GM20000 (cell line): ENCODE measurements at regions not wholly inside any gene's neighbourhood (a gene's known extent, or its start where the extent isn't known, plus 50 kb on each side); places are given as distances from the start of the nearest gene placed in this dataset.
"Not testable (repeated sequence)": the region's sequence is repeated elsewhere in the genome, so short reads cannot be mapped to it uniquely, and the experiment has no call there.

ENCODE experiments used
- DNase-seq: peaks from one replicate; pipeline ENCODE4 v3.0.0; 2012; ENCODE audit warnings: low spot score
- TF ChIP-seq, protein P1 (sequence below): IDR thresholded peaks from 2 replicates; pipeline ENCODE4 v1.5.1; 2012; ENCODE audit warnings: mild to moderate bottlenecking, control low read depth; ENCODE audit errors: extremely low read depth, missing control alignments

DNA sequence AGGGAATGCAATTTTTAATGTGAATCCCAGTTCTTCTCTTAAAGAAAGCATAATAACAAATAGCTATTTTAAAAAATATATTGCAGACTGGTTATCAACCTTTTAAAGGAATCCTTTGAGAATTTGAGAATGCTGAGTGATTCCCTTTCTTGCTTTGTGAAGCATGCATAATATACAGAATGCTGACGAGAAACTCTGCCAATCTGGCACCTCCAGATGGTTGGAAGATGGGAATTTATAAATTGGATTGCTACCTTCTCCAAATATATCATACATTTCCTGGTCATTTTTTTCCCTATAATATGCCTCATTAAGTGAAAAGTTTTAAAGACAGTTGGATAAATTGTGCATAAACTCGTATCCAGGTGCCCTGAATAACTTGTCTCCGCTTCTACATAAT, 333.9 kb upstream of the ARPP21 start:
- TF ChIP-seq, protein P1, sequence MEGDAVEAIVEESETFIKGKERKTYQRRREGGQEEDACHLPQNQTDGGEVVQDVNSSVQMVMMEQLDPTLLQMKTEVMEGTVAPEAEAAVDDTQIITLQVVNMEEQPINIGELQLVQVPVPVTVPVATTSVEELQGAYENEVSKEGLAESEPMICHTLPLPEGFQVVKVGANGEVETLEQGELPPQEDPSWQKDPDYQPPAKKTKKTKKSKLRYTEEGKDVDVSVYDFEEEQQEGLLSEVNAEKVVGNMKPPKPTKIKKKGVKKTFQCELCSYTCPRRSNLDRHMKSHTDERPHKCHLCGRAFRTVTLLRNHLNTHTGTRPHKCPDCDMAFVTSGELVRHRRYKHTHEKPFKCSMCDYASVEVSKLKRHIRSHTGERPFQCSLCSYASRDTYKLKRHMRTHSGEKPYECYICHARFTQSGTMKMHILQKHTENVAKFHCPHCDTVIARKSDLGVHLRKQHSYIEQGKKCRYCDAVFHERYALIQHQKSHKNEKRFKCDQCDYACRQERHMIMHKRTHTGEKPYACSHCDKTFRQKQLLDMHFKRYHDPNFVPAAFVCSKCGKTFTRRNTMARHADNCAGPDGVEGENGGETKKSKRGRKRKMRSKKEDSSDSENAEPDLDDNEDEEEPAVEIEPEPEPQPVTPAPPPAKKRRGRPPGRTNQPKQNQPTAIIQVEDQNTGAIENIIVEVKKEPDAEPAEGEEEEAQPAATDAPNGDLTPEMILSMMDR: no peak
- DNase-seq: no peak

DNA sequence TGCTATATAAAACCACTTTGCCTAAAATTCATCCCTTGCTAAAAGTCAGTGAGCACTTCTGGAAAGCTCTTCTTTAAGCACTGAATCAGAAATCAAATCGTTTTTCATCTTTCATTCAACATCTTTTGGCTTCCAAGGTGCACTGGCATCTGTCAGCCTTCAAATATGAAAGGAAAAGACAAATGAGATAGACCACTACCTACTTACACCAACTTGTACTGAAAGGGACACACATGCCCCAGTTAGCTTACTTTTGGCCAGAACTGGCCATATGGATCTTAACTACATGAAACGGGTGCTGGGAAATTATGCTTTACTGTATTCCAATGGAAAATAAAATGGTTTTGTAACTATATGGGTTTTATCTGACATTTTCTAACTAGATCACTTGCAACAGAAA, 332.0 kb upstream of the ARPP21 start:
- TF ChIP-seq, protein P1: no peak
- DNase-seq: no peak

DNA sequence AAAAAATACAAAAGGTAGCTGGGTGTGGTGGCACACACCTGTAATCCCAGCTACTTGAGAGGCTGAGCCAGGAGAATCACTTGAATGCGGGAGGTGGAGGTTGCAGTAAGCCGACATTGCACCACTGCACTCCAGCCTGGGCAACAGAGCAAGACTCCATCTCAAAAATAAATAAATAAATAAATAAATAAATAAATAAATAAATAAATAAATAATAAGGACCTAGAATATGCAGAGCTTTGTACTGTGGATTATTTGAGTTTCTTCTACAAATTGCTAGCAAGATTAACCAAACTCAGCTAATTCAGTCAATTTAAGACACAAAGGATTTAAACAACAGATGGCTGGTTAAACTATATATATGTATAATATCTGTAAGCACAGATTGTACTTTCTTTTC, 322.5 kb upstream of the ARPP21 start:
- DNase-seq: not testable (repeated sequence)

DNA sequence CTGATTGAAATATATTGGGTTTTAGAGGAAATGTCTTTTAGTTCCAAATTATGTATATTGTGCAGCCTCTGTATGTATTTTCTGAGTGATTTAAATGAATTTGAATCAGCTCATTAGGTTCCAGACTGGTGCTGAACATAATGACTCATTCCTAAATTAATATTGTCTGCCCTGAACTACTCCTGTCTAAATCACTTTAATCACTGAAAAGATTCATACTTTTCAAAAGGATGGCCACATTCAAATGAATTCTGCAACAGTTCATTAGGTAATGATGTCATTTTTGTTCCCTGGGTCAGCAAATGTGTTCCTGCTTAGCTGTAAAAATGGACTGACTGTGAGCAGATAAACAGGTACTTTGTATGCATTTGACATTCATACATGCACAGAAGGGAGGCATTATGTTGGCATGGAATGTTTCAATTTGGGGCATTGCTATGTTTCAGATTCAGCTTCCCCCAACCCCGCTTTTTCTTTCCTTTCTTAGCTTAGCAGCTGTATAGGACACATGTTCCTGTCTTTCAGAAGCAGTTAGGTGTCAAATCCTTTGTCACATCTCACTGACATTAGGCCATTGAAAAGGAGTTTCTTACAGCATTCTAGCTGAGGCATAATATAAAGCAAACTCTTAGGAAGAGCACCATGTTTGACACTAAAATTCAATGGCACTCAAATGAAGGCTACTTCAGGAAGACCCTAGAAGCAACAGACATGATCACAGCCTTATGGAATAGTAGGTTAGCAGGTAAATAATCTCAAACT, 318.5 kb upstream of the ARPP21 start:
- TF ChIP-seq, protein P1: no peak
- no peak for DNase-seq

DNA sequence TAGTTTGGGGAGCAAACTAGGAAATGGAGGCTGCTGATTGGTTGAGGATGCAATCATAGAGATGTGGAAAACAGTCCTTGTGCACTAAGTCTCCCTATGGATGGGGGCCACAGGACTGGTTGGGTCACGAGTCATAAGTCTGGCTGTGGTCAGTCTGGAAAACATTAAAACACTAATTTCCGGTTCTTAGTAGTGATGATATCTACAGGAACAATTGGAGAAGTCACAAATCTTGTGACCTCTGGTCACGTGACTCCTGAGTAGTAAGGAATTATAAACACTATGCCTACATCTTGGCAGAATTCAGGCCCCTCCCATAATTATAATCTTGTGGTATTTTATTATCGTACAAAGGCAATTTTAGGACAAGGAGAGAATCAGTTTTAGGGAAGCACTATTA, 317.3 kb upstream of the ARPP21 start:
- TF ChIP-seq, protein P1: no peak
- no peak for DNase-seq

DNA sequence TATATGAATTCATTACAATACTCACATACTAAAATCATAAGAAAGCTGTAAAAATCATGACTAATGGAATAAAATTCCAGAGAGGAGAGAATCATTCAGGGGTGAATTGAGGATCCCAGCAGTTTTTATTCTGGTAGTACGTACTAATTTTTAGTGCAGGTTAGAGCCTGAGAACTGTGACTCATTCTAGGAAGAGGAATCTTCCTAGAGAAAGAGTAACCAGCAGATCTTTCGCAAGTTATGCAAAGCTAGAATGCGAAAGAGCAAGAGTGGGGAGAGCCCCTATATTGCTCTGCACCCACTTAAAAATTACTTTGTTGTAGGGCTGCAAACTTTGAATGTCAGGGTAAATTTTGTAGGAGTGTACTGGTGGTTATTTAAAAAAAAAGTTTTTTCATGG, 303.6 kb upstream of the ARPP21 start:
- TF ChIP-seq, protein P1: no peak
- DNase-seq: no peak

DNA sequence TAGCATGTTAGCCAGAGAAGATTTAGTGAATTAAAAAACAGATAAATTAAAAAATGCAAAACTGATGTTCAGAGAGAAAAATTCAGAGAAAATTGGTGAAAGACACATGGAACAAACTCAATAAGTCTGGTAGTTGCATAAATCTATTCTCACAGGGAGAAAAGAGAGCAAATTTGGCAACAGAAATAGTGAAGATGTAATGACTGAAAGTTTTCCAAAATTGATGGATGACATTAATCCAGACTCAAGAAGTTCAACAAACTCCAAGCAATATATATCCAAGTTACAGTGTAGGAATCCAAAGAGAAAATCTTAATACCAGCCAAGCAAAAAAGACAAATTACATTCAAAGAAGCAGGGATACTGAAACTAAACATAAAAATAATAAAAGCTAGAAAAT, 302.7 kb upstream of the ARPP21 start:
- DNase-seq: no peak
- TF ChIP-seq, protein P1: no peak

DNA sequence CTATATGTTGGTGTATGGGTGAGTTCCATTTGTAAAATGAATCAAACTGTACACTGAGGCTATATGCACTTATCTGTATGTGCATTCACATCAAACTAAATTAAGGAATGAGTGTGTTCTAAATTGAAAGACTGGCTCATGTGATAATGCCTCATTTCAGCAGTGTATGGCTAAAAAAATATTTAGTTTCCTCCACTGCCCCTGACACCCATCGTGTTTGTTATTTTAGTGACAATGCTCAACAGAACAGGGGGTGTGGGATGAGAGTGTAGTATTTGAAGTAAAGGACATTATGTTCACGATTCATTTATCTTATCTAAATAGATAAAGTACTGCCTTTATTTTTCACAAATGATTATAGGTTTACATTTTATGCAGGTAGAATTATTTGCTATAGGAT, 301.1 kb upstream of the ARPP21 start:
- DNase-seq: no peak
- TF ChIP-seq, protein P1: no peak
